ENCODE measurements at regions not wholly inside any gene's neighbourhood (a gene's known extent, or its start where the extent isn't known, plus 50 kb on each side); places are given as distances from the start of the nearest gene placed in this dataset.

DNA sequence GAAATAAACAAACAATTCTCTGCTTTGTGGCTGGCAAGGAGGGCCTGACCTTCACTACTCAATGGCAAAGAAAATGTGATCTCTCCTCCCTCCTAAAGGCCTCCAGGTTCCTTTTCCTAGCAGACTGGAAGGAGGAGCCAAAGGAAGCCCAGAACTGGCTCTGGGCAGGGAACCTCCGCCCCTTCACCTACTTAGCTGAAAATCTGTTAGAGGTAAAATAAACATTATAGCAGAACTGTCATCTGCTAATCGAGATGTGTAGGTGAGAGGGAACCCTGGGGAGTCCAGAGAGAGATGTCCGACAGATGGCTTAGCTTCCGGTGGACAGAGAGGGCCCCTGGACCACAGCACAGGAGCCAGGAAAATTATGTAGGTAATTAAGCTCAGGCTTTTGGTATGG is 75.2 kb upstream of the KCNA3 start:
- no peak for TF ChIP-seq SUZ12 (IDR thresholded peaks at IDR 0.05; ENCODE audit: extremely low read depth, insufficient read depth, insufficient read length)
- TF ChIP-seq ZNF274 (IDR thresholded peaks at IDR 0.05; ENCODE audit: low read depth, low read length) = no peak

Data from NT2/D1 (cell line).